IPS DF 4.7 (cell line): ENCODE measurements at regions not wholly inside any gene's neighbourhood (a gene's known extent, or its start where the extent isn't known, plus 50 kb on each side); places are given as distances from the start of the nearest gene placed in this dataset.

Experiments
- DNase-seq: peaks from one replicate; pipeline ENCODE4 v3.0.0-alpha.2; 2013; ENCODE audit warnings: low spot score; ENCODE audit errors: extremely low read depth

DNA sequence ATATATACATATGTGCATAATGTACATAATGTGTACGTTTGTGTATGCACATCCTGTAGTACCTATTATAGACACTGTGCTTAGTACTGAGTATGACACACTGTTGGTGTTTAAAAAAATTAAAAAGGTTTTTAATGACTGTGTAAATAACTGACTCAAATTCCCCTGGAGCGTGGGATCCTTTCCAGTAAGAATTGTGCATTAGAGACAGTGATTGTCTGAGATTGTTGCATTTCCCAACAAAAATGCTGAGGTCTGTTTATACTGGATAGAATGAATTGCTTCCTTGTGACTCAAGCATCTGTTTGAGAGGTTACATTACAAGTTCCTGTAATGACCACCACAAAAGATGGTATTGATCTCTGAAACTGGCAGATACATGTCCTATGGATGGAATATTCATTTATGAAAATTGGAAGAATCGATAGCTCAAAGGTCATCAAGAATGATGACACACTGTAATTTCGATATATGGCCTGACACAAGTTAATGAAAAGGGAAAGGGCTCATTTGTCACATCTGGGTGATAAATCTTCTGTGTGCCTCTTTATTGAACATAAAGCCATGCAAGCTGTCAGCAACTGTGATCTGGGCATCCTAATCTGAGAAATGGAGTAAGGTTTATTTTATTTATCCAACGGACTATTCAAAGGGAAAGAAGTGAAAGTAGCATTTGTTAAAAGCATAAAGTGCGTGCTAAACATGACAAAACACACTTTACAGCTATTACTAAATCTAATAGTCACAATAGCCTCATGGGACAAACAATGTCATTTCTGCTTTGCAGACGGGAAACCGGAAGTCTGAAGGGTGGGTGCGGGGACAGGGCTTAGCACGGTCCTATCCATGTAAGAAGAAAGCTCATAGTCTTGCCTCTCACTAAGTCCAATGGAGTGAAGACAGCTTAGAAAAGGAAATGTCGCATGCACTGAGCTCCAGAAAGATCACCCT, 228.8 kb downstream of the CDH11 start:
- no peak for DNase-seq

DNA sequence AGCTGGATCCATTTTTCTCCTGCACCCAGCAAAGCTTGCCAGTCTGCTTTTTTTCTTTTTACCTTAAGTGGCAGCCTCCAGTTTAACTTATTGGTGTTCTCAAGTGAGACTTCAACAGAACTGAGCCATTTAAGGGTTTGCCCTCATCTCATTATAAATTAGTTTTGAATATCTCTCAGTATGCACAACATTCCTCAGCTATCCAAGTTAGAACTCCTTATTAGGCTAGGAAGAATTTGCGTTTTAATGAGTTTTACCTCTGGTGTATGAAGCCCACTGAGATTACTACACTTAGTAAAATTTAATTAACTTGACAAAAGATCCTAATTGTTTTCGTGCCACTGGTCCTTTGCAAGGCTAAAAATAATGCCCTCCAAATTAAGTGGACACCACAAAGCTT, 232.4 kb downstream of the CDH11 start:
- DNase-seq: no peak

DNA sequence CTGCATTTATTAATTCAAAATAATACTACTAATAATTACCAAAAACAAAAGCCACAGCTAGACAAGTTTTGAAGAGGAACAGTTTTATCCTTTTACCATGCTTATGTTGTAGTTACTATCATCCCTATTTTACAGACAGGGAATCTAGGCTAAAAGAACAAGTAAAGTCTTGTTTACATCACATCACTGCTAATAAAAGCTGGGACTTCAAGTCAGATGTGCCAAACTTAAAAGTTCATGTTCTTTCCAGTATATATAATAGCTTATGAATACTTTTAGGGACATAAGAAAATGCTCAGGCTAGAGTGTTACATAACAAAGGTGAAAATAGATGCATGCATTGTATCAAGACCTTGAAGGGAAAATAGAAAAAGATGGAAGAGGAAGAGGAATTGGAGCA, 234.2 kb downstream of the CDH11 start:
- no peak for DNase-seq

DNA sequence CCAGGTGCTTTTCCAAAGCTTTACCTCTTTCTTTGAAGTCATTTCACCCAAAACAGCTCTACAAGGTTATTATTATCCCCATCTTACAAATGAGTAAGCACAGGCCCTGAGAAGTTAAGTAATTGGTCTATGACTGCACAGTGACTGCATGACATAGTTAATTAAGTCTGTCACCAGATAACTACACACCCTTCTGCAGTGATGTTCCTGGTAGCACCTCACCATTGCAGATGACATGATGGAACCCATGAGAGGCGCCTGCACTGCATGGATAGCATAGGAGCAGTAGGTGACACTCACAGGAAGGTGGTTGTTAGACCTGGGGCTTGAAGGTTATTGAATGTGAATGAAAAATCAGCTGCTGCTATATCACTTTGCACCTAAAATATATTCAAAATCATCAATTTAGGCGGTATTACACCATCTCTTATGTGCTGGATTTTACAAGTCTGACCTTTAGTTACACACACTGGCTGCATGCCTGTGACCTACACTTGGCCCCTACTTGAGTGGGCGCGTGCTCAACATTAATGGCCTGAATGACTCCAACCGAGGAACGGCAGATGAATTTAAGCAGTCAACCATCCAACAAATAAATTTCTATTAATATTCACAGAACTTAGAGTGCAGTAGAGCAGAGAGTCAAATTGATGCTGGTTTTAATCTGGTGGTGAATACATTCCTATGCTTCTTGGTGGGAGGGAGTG, 239.6 kb downstream of the CDH11 start:
- DNase-seq: no peak

DNA sequence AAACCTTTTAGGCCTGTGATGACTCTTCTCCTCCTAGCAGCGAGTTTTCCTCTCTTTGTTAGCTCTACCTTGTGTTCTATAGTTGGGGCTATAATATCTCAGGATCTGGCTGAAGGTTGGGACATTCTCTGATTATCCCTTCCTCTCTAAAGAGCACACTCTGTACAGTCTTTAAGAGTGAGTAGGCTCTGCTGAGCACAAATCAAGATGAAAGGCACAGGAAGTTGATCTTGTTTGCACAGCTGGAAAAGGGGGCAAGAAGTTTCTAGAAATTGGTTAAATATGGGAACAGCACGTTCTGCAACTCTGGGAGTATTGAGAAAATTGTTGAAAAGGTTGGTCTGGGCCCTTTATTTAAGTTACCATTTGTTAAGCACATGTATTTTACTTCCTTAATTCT, 240.9 kb downstream of the CDH11 start:
- DNase-seq: no peak

DNA sequence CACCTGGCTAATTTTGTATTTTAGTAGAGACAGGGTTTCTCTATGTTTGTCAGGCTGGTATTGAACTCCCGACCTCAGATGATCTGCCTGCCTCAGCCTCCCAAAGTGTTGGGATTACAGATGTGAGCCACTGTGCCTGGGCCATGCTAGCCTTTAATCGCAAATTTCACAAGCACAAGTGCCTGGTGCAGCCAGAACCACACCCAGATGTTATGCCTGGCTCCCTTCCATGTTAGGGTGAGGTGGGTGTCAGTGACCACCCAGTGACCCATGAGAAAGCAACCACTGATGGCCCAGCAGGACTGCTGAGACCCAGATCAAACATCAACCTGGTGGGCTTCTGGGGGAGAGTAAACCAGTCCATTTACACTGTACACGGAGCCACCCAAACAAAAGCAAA, 241.9 kb downstream of the CDH11 start:
- DNase-seq: no peak

DNA sequence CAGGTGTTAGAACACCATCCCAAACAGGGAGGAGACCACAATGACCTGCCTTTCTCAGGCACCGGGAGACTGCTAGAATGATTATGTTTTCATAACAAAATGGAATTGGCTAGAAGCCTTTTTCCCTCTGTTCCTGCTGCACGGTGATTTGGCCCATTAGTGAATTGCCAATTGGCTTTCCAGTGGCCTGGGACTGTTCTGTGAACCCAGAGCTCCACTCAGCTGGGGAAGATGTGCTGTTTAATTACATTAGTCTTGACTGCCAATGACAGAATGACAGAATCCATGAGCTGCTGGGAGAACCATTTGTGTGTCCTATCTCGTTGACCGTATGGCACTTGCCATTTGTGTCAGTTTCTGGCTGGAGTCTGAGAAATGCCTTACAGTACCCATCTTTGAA, 242.9 kb downstream of the CDH11 start:
- DNase-seq: no peak

DNA sequence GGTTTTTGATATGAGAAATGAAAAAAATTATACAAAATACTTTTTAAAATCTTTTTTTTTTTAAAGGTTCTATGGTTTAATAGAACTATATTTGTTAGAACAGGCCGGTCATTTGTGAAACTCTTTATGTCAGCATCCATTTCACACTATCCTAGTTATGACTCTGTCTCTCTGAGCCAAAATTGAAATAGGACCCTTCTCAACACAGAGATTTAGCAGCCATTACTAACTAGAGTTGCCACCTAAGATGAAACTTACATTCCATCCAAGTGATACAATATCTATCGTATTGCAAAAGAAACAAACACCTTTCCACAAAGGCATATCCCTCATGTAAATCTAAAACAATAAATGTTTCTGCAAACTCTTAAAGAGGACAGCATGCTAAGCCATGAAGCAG, 249.8 kb downstream of the CDH11 start:
- no peak for DNase-seq

DNA sequence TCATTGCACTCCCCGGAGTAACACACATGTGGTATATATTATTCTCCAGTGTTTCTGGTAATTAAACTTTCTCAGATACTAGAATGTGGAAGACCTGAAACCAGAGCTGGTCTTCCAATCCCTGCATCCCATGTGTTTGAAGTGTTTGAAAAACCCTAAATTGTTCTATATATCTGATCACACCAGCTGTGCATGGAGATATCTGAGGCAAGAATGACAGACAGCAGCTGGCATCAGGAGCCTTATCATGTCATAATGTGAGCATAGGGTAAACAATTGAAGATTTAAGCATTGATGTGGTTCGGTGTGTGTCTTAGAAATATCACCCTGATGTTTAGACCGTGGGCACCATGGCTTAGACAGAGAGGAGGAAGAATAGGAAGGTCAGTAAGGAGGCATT, 251.0 kb downstream of the CDH11 start:
- DNase-seq: no peak

DNA sequence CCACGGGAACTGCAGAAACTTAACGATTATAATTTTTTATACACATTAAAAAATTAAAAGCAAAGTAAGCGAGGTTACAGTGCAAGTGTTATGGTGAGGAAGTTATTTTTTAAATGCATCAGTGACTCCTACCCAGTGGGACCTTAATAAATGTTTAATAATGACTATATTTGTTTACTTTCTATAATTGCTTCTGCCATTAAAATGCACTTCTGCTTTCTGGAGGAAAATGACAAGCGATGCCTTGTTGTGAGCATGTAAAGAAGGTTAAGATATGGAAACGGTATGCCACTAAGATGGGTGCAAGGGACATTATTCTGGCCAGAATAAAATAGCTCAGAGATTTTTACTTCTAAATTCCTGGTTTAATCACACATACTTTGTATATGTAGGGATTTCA, 252.1 kb downstream of the CDH11 start:
- no peak for DNase-seq

DNA sequence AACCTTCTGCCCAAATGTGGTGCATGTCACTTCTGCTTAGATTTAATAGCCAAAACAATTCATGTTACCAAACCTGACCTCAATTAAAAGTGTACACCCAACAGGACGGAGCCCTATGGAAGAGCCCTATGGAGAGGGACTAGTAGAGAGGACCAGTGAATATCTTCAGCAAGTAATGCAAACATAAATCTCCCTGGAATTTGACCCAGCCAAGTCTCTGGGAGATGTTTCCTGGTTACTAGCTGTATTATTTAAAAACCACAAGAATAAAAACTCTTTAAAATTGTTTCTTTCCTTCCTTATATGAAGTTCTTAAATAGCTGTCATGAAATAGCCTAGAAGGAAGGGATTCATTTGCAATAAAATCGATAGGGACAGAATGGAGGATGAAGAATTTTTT, 255.8 kb downstream of the CDH11 start:
- no peak for DNase-seq

DNA sequence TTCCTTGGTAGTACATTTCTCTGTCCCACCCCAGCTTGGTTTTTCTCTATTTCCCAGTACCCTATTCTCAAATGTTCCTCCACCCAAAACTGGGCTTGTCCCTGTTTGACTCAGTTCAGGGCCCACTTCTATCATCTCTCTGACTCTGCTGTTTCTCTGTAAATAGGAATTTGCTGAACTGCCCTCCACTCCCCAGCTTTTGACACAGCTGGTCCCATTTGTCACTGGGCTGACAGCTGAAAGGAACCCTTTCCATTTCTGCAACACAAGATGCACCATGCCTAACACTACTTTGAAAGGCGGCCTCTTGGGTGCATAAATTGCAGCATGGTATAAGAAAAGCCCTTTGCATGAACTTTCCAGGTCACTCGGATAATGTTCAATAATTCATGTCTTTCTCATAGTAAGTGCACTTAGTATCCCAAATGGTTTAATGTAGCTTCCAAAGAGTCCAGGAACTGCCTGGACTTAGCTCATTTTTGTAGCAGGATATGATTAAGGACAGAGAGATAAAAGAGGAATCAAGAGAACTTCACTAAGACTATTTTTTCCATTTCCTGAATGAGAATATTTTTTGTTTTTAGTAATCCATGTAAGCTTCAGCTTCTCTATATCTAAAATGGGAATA, 256.7 kb downstream of the CDH11 start:
- DNase-seq: no peak

DNA sequence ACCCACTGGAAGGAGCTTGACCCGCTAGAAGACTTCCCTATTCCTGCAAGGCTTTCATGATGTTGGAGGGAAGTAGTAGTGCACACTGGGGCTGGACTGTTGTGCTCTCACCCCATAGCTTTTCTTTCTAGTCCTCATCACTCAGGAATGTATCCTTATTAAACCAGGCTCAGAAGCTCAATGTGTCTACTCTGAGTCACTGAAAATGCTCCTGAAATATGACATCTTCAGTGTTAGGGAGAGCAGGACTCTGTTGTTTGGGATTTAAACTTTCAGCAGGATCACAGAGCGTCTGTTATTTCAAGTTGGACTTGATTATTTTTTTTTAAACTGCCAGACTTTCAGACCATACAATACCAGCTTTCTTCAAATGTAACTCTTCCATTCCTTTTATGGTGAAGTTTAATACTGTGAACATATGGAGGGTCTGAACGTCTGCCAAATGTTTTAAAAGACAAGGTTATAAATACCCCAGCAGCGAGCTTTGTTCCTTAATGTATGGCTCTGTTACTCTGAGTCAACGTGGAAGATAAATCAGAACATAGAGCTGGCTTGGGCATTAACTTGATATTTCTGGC, 257.5 kb downstream of the CDH11 start:
- DNase-seq: no peak

DNA sequence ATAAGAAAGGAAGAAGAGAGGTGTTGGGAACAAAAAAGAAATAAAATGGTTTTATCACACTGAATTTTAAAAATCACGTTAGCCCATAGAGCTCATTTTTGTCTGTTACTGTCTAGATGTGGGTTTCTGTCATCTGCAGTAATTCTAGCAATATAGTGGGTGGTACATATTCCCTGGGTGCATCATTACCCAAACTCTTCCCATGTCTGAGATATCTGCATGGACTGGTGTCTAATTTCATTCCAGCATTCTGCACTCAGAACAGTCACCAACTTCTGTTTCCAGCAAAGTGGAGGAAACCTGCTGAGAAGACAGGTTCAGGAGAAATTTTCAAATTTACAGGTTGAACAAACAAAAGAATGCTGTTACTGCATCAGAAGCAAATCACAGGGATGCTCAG, 263.8 kb downstream of the CDH11 start:
- DNase-seq: no peak

DNA sequence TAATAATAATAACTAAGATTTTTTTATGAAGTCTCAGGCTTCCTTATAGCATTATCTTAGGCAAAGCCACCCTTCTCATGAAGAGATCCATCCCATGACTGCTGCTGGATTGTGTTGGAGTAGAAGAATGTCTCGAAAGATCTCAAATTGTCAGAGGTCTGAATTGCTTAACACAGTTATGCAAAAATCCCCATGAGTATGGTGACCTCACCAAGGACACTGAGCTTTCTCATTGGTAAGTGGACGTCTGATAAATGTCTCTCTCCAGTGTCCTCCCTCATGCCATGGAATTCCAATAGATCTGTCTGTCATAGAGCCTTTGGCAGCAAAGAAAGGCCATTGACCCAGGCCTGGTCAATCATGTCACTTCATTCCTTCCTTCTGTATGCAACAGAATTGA, 264.5 kb downstream of the CDH11 start:
- no peak for DNase-seq

DNA sequence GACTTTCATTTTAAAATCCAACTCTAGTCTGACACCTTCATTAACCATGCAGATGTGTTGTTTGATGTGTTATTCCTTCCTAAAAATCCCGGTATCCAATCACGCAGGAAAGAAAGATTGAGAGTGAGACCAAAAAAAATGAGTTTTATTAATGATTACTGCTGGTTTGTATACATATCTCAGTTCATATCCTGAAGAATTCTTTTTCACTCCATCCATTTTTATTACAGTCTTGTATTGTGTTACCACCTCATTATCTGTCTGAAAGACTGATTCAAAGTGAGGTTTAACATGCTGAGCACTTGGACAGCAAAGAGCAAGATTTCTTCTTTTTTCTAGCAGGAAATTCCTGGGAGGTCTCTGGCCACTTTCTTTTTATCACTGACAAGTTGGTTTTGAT, 268.3 kb downstream of the CDH11 start:
- no peak for DNase-seq

DNA sequence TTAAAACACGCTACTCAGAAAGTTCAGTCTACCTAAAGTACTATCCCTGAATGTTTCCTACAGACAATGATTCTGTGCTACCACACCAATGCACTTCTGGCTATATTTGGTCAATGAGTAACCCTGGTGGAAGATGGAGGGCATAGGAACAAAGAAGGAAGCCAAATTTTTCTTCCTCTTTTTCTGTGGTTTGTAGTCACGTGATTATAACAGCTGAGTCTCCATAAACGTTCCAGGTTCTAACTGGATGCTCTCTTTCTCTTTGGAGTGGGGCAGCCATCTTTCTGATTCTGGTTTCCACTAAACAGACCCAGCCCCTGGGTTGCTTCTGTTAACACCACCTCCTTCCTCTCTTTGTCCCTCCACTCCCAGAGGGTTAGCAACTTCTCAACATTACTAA, 274.9 kb downstream of the CDH11 start:
- DNase-seq: no peak

DNA sequence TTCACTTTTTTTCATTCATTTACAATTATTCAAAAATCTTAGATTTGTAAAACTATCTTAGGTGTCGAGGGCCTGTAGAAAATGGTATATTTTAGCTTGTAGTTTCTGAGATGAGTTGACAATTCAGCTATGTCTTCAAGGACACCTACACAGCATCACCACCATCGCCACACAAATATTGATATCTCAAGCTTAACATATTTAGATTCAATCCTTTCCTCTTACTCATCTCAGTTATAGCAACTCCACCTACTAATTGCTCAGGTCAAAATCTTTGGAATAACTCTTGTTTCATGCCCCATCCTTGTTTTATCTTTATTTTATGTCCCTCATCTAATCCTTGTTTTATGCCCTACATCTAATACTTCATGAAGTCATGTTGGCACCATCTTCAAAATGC, 276.8 kb downstream of the CDH11 start:
- no peak for DNase-seq

DNA sequence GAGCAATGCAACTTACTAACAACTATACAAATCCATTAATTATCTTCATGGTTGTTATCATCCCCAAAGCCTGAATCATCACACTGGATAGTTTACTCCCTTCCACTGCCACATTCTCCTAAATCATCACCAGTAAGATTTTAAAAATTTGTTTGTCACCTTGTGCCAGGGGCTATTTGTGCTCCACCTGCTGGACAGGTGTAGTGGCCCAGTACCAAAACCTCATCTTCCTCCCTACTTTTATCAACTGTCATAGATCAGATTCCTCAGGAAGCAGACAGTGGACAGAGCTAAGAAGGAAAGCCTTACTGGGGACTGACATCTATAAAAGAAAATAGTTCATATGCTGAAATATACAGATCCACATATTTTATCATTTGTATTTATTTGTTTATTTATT, 280.4 kb downstream of the CDH11 start:
- no peak for DNase-seq

DNA sequence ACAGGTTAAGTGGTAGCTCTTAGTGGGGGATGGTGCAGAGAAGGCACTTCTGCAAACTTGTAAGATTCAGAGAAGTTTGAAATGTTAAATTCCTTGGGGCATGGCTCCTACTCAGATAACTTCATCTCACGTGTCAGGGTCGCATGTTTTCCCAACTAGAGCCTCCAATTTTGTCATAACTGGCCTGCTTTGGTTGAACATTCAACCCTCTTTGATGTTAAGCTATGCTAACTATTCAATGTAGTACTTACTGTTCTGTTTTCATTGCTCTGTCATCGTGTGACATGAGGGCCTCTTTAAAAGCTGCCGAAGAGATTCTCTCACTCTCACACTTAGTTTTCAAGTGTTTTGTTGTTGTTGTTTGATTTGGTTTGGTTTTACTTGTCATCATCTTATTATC, 280.8 kb downstream of the CDH11 start:
- DNase-seq: no peak

DNA sequence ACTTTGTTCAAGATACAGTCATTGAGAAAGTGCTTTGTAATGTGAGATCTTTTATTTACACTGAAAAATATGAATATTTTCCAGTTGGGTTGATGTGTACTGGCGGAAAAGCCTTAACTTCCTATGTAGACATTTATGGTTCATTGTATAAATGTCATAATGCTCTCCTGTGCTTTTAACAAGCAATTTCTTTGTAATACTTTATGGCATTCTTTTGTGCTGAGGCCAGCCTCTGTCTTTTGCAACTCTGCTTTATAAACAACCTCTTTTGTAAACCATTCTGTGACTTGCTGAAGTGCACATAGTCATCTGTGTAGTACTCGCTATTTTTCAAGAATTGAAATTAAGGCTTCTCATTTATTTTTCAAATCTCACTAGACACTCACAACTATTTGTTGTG, 291.2 kb downstream of the CDH11 start:
- DNase-seq: no peak

DNA sequence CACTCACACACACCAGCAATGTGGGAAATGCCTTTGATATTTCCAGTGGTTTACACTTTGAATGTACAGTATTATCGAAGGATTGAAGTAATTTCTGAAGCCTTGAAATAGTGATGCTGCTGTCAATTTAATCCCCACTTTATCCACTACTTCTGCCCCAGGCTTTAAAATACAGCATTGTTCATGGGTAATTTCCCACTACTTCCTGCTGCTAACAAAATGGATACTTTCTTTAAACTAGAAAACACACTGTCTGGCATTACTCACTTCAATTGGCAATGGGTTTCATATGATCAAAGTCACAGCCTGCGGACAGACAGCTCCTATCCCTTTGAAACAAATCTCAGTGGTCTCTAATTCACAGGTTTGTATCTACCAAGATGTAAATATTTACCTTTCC, 292.2 kb downstream of the CDH11 start:
- no peak for DNase-seq
